GM11168 (cell line): ENCODE measurements at regions not wholly inside any gene's neighbourhood (a gene's known extent, or its start where the extent isn't known, plus 50 kb on each side); places are given as distances from the start of the nearest gene placed in this dataset.
"Not testable (repeated sequence)": the region's sequence is repeated elsewhere in the genome, so short reads cannot be mapped to it uniquely, and the experiment has no call there.

Source experiments
- in situ Hi-C: fragments of 300-500 bp; cut with MboI; formaldehyde crosslinking; loops from one replicate; pipeline ENCODE4 v1.12.0; 2022; ENCODE audit warnings: low sequenced_read_pairs; ENCODE audit not compliant: unreplicated experiment

- in situ Hi-C loops = not testable (repeated sequence)
These were observed 54.7 kb downstream of the OR4M2 start for GRCh38 chr15:22134941-22135566.

- in situ Hi-C loops = not testable (repeated sequence)
These were observed 57.2 kb downstream of the OR4M2 start for GRCh38 chr15:22137572-22137971.

GRCh38 chr15:22141106-22141505 lies 60.8 kb downstream of the OR4M2 start:
- in situ Hi-C loops = not testable (repeated sequence)

GRCh38 chr15:22148109-22148508 lies 67.8 kb downstream of the OR4M2 start:
- in situ Hi-C loops = not testable (repeated sequence)

GRCh38 chr15:22158243-22158642 lies 77.9 kb downstream of the OR4M2 start:
- in situ Hi-C loops = not testable (repeated sequence)

- in situ Hi-C loops = not testable (repeated sequence)
These were observed 80.0 kb downstream of the OR4M2 start for GRCh38 chr15:22160283-22160682.

GRCh38 chr15:22160741-22161140 lies 80.4 kb downstream of the OR4M2 start:
- in situ Hi-C loops = not testable (repeated sequence)

GRCh38 chr15:22161398-22161797 lies 81.1 kb downstream of the OR4M2 start:
- in situ Hi-C loops = not testable (repeated sequence)

- in situ Hi-C loops = not testable (repeated sequence)
These were observed 83.4 kb downstream of the OR4M2 start for GRCh38 chr15:22163715-22164114.

- in situ Hi-C loops = not testable (repeated sequence)
These were observed 87.2 kb downstream of the OR4M2 start for GRCh38 chr15:22167521-22167920.

GRCh38 chr15:22173029-22173998 lies 93.0 kb downstream of the OR4M2 start:
- in situ Hi-C loops = not testable (repeated sequence)

- in situ Hi-C loops = not testable (repeated sequence)
These were observed 93.8 kb downstream of the OR4M2 start for GRCh38 chr15:22174088-22174487.

- in situ Hi-C loops = not testable (repeated sequence)
These were observed 97.6 kb downstream of the OR4M2 start for GRCh38 chr15:22177965-22178364.

GRCh38 chr15:22178438-22178837 lies 98.1 kb downstream of the OR4M2 start:
- in situ Hi-C loops = not testable (repeated sequence)

- in situ Hi-C loops = not testable (repeated sequence)
These were observed 98.7 kb downstream of the OR4M2 start for GRCh38 chr15:22179043-22179442.

- in situ Hi-C loops = not testable (repeated sequence)
These were observed 100.3 kb downstream of the OR4M2 start for GRCh38 chr15:22180611-22181010.

- in situ Hi-C loops = not testable (repeated sequence)
These were observed 104.4 kb downstream of the OR4M2 start for GRCh38 chr15:22184678-22185077.

- in situ Hi-C loops = not testable (repeated sequence)
These were observed 106.7 kb downstream of the OR4M2 start for GRCh38 chr15:22186846-22187532.

GRCh38 chr15:22191818-22192217 lies 111.5 kb downstream of the OR4M2 start:
- in situ Hi-C loops = not testable (repeated sequence)

- in situ Hi-C loops = not testable (repeated sequence)
These were observed 114.7 kb downstream of the OR4M2 start for GRCh38 chr15:22194739-22195617.
